ENCODE measurements at regions not wholly inside any gene's neighbourhood (a gene's known extent, or its start where the extent isn't known, plus 50 kb on each side); places are given as distances from the start of the nearest gene placed in this dataset.

- TF ChIP-seq, protein P1, sequence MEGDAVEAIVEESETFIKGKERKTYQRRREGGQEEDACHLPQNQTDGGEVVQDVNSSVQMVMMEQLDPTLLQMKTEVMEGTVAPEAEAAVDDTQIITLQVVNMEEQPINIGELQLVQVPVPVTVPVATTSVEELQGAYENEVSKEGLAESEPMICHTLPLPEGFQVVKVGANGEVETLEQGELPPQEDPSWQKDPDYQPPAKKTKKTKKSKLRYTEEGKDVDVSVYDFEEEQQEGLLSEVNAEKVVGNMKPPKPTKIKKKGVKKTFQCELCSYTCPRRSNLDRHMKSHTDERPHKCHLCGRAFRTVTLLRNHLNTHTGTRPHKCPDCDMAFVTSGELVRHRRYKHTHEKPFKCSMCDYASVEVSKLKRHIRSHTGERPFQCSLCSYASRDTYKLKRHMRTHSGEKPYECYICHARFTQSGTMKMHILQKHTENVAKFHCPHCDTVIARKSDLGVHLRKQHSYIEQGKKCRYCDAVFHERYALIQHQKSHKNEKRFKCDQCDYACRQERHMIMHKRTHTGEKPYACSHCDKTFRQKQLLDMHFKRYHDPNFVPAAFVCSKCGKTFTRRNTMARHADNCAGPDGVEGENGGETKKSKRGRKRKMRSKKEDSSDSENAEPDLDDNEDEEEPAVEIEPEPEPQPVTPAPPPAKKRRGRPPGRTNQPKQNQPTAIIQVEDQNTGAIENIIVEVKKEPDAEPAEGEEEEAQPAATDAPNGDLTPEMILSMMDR (IDR thresholded peaks at IDR 0.05) = no peak
- TF ChIP-seq POLR2A (IDR thresholded peaks at IDR 0.05) = no peak
Observed at GRCh38 chr21:16879479-16879878, 633.4 kb upstream of the CXADR start.
